Eye (tissue), 1 donor: ENCODE measurements at regions not wholly inside any gene's neighbourhood (a gene's known extent, or its start where the extent isn't known, plus 50 kb on each side); places are given as distances from the start of the nearest gene placed in this dataset.
A peak's percentile ranks its signal among the peaks of the same experiment; 100 is the strongest.
"Not testable (repeated sequence)": the region's sequence is repeated elsewhere in the genome, so short reads cannot be mapped to it uniquely, and the experiment has no call there.

ENCODE experiments used
- DNase-seq: peaks from one replicate; pipeline ENCODE4 v3.0.0-alpha.2; 2015

DNA sequence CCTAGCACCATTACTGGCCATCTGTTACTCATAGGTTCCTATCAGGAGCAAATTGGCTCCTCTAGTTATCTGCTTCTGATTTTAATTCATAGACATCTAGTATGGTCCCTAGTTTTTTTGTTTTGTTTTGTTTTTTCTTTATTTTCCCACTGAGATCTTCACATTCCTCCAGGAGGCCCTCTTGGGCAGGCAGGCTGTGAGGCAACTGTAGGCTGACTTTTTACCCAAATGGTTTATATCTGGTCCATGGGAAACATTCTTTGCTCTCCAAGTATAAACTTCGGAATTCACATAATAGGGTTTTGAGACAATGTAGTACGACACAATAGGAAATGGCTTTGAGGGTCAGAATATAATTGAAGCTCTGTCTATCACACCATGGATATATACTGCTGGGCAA lies 250.9 kb upstream of the DAB2 start:
- DNase-seq, result no peak

DNA sequence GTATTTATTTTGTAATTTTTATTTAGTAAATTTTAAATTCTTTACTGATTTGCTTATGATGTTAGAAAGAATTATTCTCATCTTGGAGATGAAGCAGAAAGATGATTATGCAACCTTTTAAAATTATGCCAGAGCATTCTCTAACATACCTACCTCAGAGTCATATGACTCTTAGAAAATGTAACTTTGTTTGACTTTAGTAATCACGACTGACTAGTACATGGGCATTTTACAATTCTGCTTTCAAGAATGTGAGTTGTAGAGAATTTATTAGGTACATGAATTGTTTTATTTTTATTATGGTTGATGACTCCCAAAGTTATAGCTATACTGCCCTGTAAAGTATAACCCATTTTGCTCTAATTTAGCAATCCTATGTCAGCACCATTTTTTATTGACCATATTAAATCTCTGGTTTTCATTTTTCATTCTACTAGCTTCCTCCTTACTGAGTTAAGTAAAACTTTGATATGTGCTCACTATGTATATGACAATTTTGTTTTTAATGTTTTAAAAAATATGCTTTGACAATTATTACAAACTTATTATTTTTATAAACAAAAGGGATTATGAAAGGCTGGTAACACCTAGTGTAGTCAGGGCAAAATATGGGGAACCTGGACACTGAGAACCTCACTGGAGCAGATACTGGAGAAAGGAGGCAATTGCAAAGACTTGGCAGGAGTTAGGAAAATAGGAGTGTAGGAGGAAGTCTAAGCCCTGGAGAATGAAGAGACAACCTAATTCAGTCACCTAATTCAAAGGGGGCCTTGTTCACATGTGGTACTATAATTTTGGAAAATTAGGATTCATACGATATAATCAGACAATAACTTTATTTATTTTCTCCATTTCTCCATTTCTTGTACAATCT lies 249.7 kb upstream of the DAB2 start:
- DNase-seq, result no peak

DNA sequence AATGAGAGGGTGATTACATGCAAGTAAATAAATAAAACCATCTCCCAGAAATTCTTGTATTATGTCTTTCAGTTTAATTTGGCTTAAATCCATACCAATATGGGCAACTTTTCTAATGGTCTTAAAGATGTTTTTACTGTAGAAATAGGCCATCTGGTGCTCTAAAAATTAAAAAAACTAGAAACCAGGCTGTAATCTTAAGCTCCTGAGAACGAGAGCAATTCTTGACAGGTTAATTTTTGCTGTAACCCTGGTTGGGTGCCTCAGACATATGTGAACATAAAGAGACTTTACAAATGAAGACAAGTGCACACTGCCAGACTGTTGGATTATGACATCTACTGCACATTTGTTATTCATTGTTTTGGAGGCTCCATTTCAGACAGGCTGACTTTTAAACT lies 246.8 kb upstream of the DAB2 start:
- peak; percentile 16 for DNase-seq

DNA sequence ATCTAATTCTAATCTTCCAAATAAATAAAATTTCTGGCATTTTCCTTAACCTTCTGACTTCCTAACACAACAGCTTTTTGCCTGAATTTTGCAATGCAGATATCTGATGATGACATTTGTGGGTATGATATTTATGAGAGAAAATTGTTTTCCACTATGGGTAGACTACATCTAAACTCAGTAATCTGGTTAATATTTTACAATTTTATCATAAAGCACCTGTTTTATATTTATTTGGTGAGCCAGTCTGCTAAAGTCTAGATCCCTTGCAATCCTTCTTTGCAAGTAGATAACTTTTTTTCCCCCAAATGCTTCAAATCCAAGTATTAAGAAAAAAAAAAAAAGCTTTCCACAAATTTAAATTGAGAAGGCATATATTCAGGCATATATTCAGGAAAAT lies 246.2 kb upstream of the DAB2 start:
- no peak for DNase-seq

DNA sequence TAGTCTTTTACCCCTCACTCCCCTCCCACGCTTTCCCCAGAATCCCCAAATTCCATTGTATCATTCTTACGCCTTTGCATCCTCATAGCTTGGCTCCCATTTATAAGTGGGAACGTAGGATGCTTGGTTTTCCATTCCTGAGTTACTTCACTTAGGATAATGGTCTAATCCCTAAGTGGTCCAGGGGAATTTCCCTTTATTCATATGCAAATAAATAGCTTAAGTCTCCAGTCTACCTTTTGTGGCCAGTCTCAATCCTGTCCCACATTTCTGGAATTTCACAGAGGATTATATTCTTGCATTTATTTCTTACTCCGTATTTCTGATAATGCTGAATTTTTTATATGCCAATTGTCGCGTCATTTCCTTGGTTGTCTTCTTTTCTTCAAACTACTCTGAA lies 245.6 kb upstream of the DAB2 start:
- no peak for DNase-seq

DNA sequence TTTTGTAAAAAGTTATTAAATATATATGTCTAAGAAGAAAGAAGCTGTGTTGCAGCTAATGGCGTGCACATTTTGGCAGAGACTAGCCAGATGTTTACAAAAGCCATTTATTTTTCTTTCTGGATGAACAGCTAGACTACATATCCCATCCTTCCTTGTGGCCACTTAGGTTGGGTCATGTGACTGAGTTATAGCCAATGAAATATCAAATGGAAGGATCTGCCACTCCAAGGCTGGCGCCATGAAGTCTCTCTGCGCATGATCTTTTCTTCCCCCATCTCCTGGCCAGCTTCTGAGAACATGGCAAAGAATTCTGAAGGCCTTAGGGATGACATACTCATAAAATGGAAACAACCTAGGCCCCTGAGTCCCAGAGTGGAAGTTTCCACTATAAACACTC lies 244.2 kb upstream of the DAB2 start:
- DNase-seq, result no peak

DNA sequence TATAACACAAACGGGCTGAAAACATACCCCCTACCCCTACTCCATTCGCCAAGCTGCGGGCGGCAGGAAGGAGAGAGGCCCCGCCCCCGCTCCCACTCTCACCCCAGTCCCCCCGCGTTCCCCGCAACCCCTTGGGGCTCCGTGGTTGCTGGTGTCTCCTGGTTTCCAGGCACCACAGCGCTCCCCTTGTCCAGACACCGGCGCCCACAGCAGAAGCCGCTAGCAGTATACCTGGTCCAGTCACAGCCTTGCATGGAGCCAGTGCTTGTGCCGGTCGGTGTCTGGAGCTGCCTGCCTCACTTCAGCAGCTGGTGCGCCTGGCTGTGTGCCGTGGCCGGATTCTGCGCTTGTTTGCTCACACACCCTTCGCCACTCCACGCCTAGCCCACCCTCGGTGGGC lies 240.5 kb upstream of the DAB2 start:
- no peak for DNase-seq

DNA sequence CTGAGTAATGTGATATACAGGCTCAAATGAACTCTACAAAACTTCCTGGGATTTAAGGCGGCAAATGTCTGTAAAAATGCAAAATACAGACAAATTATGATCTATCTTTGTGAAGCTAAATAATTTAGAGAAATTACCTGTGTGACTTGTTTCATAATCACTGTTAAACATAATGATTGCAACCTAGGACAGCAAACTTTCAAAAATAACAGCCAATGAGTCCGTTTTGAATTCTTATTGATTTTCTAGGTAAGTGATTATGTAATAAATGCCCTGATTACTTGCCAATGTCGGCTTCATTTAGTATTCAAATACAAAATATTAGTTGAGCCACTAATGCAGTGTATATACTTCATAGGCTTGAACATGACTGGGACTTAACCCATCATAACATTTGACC lies 238.2 kb upstream of the DAB2 start:
- no peak for DNase-seq

DNA sequence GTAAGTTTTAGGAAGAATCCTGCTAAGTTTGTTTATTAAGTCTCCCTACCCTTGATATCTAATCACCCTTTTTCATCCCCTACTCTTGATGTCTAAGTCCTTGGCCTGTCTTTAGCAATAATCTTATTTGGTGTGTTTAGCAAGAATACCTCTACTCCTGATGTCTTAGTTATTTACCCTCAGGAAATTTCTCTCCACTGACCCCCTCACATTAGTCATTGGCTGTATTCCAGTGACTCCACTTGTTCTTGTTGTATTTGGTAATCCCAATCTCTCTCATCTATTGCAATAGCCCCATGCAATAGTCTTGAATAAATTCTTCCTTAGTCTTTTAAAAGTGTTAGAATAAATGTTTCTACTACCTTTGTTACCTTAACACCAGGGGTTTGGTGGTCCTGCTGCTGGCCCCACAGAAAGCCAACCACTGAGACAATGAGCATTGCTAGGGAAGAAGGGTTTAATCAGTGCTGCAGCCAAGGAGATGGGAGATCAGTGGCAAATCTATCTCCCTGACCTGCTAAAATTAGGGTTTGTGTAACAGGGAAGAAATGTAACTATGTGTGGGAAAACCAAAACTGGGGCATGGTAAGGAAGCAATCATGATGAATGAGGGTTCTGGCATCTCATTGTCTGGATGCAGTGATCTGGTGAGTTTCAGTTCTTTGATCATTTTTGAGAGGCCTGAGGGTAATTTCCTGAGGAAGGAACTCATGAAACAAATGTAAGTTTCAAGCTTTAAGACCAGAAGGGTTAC lies 236.4 kb upstream of the DAB2 start:
- peak; percentile 71 for DNase-seq

DNA sequence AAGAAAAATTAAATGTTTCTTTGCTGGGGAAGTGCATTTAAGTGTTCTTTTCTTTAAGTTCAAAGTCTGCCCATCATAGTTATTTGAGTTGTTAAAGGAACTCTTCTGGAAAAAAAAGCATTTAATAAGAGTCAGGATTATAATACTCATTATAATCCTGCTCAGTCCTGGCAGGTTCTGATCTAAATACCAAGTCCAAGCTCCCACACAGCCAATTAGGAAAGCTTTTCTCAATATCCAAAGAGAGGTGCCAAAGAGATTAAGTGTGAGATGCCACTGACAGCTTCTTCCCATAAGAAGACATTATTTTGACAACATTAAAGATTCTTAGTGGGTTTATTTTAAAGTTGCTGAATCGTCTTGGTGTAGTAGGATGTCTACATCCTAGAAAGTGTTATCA lies 235.2 kb upstream of the DAB2 start:
- peak; percentile 13 for DNase-seq

DNA sequence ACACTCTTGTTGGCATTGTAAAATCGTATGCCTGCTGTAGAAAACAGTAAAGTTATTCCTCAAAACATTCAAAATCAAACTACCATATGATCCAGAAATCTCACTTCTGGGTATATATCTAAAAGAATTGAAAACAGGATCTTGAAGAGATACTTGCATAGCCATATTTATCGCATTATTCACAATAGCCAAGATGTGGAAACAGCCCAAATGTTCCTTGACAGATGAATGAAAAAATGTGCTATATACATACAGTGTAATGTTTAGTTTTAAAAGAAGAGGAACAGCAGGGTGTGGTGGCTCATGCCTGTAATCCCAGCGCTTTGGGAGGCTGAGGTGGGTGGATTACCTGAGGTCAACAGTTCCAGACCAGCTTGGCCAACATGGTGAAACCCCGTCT lies 234.1 kb upstream of the DAB2 start:
- DNase-seq, result no peak

DNA sequence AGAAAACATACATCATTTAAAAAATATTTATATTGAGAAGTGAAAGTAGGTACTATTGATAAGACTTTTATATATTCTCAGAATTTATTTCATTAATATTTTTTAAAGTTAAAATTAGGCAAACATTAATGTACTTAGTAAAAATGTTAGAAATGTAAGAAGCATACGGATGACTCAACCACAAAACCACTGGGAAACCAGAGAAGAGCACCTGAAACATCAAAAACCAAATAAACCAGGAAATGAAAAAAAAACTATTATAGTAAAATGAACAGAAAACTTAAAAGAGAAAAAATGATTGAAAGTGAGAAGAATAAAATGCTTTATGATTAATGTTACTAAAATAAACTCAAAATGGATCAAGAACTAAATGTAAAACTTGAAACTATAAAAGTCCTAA lies 233.2 kb upstream of the DAB2 start:
- no peak for DNase-seq

DNA sequence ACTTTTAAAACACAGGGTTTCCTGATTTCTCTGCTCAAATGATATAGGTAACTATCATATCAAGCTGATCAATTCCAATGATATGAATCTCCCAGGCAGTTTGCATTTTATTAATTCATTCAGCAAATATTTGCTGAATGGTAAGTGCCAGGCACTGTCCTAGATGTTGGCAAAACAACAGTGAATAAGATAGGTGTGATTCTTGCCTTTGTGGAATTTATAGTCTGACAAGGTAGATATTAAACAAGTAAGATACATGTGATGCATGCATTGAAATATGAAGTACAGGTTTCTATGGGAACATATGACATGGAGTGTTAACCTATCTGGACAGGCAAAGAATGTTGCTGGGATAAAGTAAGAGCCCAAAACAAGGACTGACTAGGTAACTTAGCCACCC lies 231.8 kb upstream of the DAB2 start:
- no peak for DNase-seq

DNA sequence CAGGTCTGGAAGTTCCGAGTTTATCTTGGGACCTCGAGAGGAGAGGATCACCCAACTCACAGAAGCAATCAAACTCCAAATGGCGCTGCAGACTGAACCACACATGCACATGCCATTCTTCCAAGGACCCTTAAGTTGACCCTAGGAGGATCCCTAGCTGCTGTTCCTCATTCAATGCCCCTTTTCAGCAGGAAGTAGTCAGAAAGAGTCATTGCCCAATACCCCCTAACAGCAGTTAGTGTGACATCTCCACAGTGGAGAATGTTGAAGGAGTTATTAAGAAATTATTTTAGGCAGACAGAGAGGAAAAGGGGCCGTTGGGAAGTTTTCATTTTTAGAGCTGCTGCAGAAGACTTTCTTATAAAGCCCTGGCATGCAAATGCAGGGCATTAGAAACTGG lies 229.9 kb upstream of the DAB2 start:
- no peak for DNase-seq

DNA sequence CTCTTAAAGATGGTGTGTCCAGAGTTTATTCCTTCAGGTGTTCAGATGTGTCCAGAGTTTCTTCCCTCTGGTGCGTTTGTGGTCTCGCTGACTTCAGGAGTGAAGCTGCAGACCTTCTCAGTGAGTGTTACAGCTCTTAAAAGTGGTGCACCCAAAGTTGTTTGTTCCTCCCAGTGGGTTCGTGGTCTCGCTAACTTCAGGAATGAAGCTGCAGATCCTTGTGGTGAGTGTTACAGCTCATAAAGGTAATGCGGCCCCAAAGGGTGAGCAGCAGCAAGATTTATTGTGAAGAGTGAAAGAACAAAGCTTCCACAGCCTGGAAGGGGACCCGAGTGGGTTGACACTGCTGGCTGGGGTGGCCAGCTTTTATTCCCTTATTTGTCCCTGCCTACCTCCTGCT lies 227.7 kb upstream of the DAB2 start:
- DNase-seq, result not testable (repeated sequence)

DNA sequence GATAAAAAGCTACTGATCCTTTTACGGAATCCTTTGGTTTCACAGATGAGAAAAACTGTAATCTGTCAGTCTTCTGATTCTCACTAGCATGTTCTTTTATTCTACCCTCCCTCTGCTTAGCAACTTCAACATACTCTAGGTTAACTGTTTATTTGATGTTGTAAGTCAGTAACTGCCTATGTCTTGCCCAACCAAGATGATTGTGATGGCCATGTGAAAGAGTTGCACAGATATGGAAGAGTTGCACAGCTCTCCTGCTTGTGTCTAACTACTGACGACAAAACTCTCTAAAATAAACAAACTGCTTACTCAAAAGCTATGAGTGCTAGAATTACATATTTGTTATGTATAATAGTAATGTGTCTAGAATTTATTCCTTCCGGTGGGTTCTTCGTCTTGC lies 227.3 kb upstream of the DAB2 start:
- DNase-seq, result no peak

DNA sequence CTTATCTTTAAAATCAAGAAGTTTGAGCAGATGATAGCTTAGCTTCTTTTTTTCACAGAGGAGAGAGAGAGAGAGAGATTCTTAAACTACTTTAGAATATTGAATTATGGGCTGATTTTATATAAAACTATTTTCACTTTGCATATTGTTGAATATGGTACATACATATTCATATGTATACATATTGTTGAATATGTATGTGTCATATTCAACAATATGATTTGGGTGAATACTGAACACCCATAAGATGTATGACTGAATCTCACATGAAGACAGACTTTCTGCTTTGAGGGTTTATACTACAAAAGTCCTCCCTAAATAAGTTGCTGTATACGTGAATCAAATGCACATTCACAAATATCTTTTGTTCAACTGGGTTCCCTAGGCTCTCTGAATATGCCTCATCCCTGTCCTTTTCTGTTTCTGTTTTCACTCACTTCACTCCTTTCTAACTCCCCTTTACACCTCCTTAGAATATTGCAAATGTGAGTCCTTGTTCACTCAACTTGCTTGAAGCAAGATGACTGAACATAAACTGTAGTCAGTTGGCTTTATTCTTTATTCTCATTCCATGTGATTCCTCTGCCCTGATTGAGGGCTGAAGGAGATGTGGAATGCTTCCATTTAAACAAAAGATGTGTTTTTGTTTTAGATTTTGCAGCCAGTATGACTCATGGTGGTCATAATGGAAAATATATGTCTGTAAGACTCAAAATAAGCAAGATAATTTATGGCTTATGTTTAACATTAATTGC lies 225.4 kb upstream of the DAB2 start:
- peak; percentile 6 for DNase-seq

DNA sequence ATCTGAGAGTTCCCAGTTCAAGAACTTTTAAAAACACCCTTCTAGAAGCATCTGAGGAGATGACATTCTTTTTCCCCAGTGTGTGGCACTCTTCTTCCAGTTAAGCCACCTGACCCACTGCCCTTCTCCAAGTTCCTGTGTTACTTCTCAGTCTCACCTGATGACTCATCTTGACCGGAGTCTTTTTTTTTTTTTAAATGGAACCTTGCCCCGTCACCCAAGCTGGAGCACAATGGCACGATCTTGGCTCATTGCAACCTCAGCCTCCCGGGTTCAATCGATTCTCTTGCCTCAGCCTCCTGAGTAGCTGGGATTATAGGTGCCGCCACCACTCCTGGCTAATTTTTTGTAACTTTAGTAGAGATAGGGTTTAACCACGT lies 224.1 kb upstream of the DAB2 start:
- no peak for DNase-seq

DNA sequence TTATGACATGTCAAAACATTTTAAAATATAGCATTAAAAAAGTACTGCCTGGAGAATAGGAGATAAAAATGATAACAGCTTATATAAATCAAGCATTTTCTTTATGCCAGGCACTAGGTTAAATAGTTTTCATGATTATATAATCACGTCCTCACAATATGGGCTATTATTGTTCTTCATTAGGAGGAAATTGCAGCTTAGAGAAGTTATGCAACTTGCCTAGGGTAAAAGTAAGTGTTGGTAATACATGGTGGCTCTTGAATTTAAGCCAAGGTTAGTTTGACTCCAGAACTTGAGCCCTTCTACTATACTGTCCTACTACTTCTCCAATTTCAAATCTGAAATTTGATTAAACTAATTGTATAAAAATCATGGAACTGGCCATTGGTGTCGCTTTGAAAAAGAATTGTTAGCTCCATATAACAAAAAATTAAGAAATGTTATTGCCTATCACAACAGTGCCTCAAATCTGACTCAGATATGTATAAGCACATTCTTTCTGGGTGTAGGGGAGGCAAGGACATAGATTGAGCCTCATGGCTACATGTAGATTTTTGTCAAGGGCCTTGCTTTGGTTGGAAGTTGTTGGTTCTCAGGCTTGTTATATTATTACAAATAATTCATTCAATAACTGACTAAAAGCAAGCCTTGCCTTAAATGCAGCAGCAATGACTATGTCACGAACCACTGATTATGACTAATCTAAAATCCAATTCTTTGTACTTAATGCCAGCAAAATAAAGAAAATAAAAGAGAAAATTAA lies 223.5 kb upstream of the DAB2 start:
- DNase-seq, result no peak

DNA sequence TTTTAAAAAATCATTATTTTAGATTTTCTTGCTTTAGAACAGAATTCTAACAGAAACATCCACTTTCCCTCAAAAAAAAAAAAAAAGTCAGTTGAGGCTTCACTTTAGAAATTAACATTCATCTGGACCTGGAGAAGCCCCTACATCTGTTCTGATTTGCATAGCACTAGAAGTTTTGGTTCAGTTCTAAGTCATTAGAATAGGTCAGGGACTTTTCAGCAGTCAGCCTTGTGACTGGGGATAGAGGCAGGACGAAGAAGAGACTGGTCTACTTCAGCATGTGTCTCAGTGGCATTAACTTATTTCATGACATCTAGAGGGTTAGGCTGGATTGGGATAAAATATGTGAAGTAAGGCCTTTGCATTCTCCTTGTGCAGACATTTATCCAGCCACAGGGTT lies 215.8 kb upstream of the DAB2 start:
- no peak for DNase-seq

DNA sequence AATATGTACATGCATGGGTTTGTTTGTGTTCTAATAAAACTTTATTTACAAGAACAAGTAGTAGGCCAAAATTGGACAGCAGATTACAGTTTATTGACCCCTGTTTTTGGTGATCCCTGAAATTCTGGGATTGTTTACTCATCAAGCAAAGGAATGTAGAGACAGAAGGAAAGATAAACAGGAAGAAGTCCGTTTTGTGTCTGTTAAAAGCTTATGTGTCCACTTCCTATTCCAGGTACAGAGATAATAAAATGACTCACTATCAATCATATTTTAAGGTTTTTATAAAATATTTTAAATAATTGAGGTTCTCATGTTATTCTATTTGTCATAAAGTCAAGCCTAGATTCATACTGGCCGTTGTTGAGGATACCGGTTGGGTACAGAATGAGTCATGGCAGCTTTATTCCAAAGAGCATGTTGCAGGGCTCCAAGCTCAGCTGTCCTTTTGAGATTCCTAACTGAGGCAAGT lies 214.9 kb upstream of the DAB2 start:
- no peak for DNase-seq

DNA sequence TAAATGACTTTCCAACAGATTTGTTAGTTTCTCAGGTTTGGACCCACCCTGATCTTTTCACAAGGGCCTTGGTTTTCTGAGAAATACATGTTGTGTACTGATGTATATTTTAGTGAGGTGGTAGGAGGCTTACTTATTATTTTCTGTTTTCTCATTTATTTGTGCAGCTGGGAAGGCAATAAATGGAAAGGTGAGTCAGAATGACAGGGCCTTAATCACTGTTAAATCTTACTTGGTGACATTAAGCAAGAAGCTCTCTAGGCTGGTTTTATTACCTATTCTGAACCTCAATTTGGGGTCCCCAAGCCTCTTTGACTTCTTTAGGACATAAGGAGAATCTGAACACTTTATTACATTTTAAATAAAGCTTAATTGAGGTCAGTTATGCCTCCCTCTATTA lies 214.0 kb upstream of the DAB2 start:
- no peak for DNase-seq

DNA sequence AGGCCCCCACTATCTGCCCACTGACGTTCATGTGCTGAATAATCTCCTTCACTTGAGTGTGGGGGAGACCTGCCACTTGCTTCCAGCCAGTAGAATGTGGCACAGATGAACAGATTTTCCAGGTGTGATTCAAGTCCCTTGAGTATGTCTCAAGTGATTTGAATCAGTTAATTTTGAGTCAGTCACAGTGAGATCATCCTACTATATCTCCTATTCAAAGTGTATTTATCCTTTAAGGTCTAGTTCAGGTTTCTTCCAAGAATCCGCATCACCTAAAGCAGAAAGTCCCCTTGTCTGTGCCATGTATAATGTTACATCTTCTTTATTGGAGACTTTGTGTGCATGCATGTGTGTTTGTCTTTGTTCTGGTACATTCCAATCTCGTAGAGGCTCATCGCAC lies 208.3 kb upstream of the DAB2 start:
- no peak for DNase-seq
